ENCODE measurements at regions not wholly inside any gene's neighbourhood (a gene's known extent, or its start where the extent isn't known, plus 50 kb on each side); places are given as distances from the start of the nearest gene placed in this dataset.

- no peak for DNase-seq
Observed at GRCh38 chr6:80480421-80481157, 374.1 kb downstream of the BCKDHB start.

GRCh38 chr6:80478030-80478429, 371.6 kb downstream of the BCKDHB start:
- DNase-seq: no peak

- no peak for DNase-seq
Observed at GRCh38 chr6:80477591-80477990, 371.1 kb downstream of the BCKDHB start.

GRCh38 chr6:80472271-80472670, 365.8 kb downstream of the BCKDHB start:
- no peak for DNase-seq

- DNase-seq: no peak
Observed at GRCh38 chr6:80469977-80470376, 363.5 kb downstream of the BCKDHB start.

GRCh38 chr6:80468398-80468797, 361.9 kb downstream of the BCKDHB start:
- peak in 1 of 2 experiments; percentile 8 for DNase-seq

GRCh38 chr6:80467408-80467807, 360.9 kb downstream of the BCKDHB start:
- no peak for DNase-seq

GRCh38 chr6:80466981-80467380, 360.5 kb downstream of the BCKDHB start:
- no peak for DNase-seq

- DNase-seq: no peak
Observed at GRCh38 chr6:80465513-80465912, 359.0 kb downstream of the BCKDHB start.

GRCh38 chr6:80464901-80465300, 358.4 kb downstream of the BCKDHB start:
- no peak for DNase-seq

- no peak for DNase-seq
Observed at GRCh38 chr6:80463197-80463596, 356.7 kb downstream of the BCKDHB start.

GRCh38 chr6:80460257-80460865, 353.9 kb downstream of the BCKDHB start:
- DNase-seq: no peak

- DNase-seq: peak; percentile 65 to 89
Observed at GRCh38 chr6:80457439-80457933, 351.0 kb downstream of the BCKDHB start.

GRCh38 chr6:80456724-80457438, 350.4 kb downstream of the BCKDHB start:
- DNase-seq: no peak

GRCh38 chr6:80454661-80455365, 348.3 kb downstream of the BCKDHB start:
- DNase-seq: no peak

- DNase-seq: no peak
Observed at GRCh38 chr6:80454197-80454596, 347.7 kb downstream of the BCKDHB start.

- DNase-seq: no peak
Observed at GRCh38 chr6:80449726-80450125, 343.3 kb downstream of the BCKDHB start.

GRCh38 chr6:80446454-80447045, 340.1 kb downstream of the BCKDHB start:
- DNase-seq: no peak

- DNase-seq: no peak
Observed at GRCh38 chr6:80445751-80446150, 339.3 kb downstream of the BCKDHB start.

- DNase-seq: no peak
Observed at GRCh38 chr6:80442366-80442765, 335.9 kb downstream of the BCKDHB start.

GRCh38 chr6:80441131-80441530, 334.7 kb downstream of the BCKDHB start:
- peak in 1 of 2 experiments; percentile 8 for DNase-seq

GRCh38 chr6:80440496-80441115, 334.1 kb downstream of the BCKDHB start:
- peak in 1 of 2 experiments; percentile 46 for DNase-seq
